ENCODE measurements at regions not wholly inside any gene's neighbourhood (a gene's known extent, or its start where the extent isn't known, plus 50 kb on each side); places are given as distances from the start of the nearest gene placed in this dataset.

- TF ChIP-seq CTCF (IDR thresholded peaks at IDR 0.05; ENCODE audit: low read length), result no peak
- TF ChIP-seq EZH2 (IDR thresholded peaks at IDR 0.05; ENCODE audit: borderline replicate concordance, low read length), result no peak
These were observed 539.1 kb downstream of the CDK5RAP2 start for GRCh38 chr9:120040896-120041295.

Measured in OCI-LY1 (cell line).